Gastrocnemius medialis (tissue), 4 donors: ENCODE measurements at regions not wholly inside any gene's neighbourhood (a gene's known extent, or its start where the extent isn't known, plus 50 kb on each side); places are given as distances from the start of the nearest gene placed in this dataset.
"Not testable (repeated sequence)": the region's sequence is repeated elsewhere in the genome, so short reads cannot be mapped to it uniquely, and the experiment has no call there.

Source experiments
- ATAC-seq, 2 donors: fragments of 150-250 bp; one replicate each; pipeline ENCODE4 v1.9.1; 2016
- DNase-seq, 2 donors: peaks; one replicate each; pipeline ENCODE4 v3.0.0-alpha.2; 2019
- H3K27ac ChIP-seq, 4 donors: fragments of 200-600 bp; sonication (generic); 1 replicate in 1 of 4; 2 replicates in 3 of 4; pipeline ENCODE4 v1.5.1; 2016 to 2018; ENCODE audit warnings: mild to moderate bottlenecking in 2 of 4, moderate library complexity in 1 of 4
- H3K27me3 ChIP-seq, 3 donors: fragments of 200-600 bp; sonication (generic) in 2 of 3; 1 replicate in 1 of 3; 2 replicates in 2 of 3; pipeline versions ENCODE4 v1.5.1 to v1.6.0; 2016 to 2019; ENCODE audit warnings: mild to moderate bottlenecking in 1 of 3, moderate library complexity in 1 of 3
- H3K36me3 ChIP-seq, 2 donors: fragments of 200-600 bp; sonication (generic) in 1 of 2; one replicate each; pipeline ENCODE4 v1.5.1; 2017 to 2018
- H3K4me1 ChIP-seq, 2 donors: fragments of 200-600 bp; sonication (generic) in 1 of 2; one replicate each; pipeline ENCODE4 v1.5.1; 2016 to 2017; ENCODE audit warnings: mild to moderate bottlenecking in 2 of 2
- H3K4me3 ChIP-seq, 4 donors: fragments of 200-600 bp; sonication (generic) in 3 of 4; 1 replicate in 1 of 4; 2 replicates in 3 of 4; pipeline ENCODE4 v1.5.1; 2016 to 2019; ENCODE audit warnings: mild to moderate bottlenecking in 2 of 4
- H3K9me3 ChIP-seq, 3 donors: fragments of 200-600 bp; sonication (generic) in 2 of 3; 1 replicate in 1 of 3; 2 replicates in 2 of 3; pipeline ENCODE4 v1.5.1; 2016 to 2019
- CTCF ChIP-seq, 5 experiments: fragments of 450-650 bp in 3 of 5; fragments of 200-600 bp in 2 of 5; sonication (generic) in 2 of 5; IDR thresholded peaks in 4 of 5; conservative IDR thresholded peaks in 1 of 5; 1 replicate in 4 of 5; 2 replicates in 1 of 5; pipeline ENCODE4 v1.5.1; 2016 to 2019; ENCODE audit warnings: antibody characterized with exemption in 5 of 5, mild to moderate bottlenecking in 3 of 5, moderate library complexity in 3 of 5
- POLR2A ChIP-seq, 2 donors: fragments of 450-650 bp; IDR thresholded peaks; one replicate each; pipeline ENCODE4 v1.6.1; 2017; ENCODE audit warnings: antibody characterized with exemption in 2 of 2, mild to moderate bottlenecking in 2 of 2, moderate library complexity in 2 of 2
- in situ Hi-C, 4 donors: fragments of 200-750 bp; cut with MboI; loops; one replicate each; pipeline versions ENCODE4 v1.15.0 to v1.8.0; 2017; ENCODE audit warnings: low sequenced_read_pairs in 4 of 4
- intact Hi-C: fragments of 100-400 bp; cut with DNase I; formaldehyde crosslinking; loops from one replicate; pipeline ENCODE4 v1.15.1; 2023; ENCODE audit warnings: low total_unique reads

- in situ Hi-C loops (no loop called here), intact Hi-C loops (no loop called here)
- Histone ChIP-seq H3K4me1 (no peaks in the 10 kb centered on the region), H3K36me3 (no peaks in the 10 kb centered on the region), H3K9me3 (no peaks in the 10 kb centered on the region), H3K4me3 (no peak overlapping the region), H3K27ac (no peak overlapping the region), H3K27me3 (no peaks in the 10 kb centered on the region)
- no peak for TF ChIP-seq POLR2A (IDR thresholded peaks at IDR 0.05)
- peak in 3 of 5 experiments; percentile 26 to 38 (median 38) for TF ChIP-seq CTCF (IDR thresholded peaks at IDR 0.05 in 4 of 5, conservative IDR thresholded peaks at IDR 0.05 in 1 of 5)
- ATAC-seq (no peak), DNase-seq (no peak)
These were observed 98.5 kb downstream of the TNFRSF13B start for GRCh38 chr17:16873174-16874035.

GRCh38 chr17:16872351-16873173, 99.4 kb downstream of the TNFRSF13B start:
- H3K4me1 ChIP-seq: no peaks in the 10 kb centered on the region
- DNase-seq (no peak), ATAC-seq (no peak)
- in situ Hi-C loops (no loop called here), intact Hi-C loops (no loop called here)
- no peak overlapping the region for H3K4me3 ChIP-seq
- TF ChIP-seq POLR2A (IDR thresholded peaks at IDR 0.05) (no peak), CTCF (IDR thresholded peaks at IDR 0.05 in 4 of 5, conservative IDR thresholded peaks at IDR 0.05 in 1 of 5) (no peak)
- no peaks in the 10 kb centered on the region for H3K9me3 ChIP-seq
- no peak overlapping the region for H3K27ac ChIP-seq
- H3K27me3 ChIP-seq: no peaks in the 10 kb centered on the region
- no peaks in the 10 kb centered on the region for H3K36me3 ChIP-seq

GRCh38 chr17:16871446-16872190, 100.3 kb downstream of the TNFRSF13B start:
- H3K27ac ChIP-seq, H3K27me3 ChIP-seq, H3K4me1 ChIP-seq, ATAC-seq, H3K36me3 ChIP-seq, intact Hi-C loops, DNase-seq, H3K4me3 ChIP-seq, in situ Hi-C loops, H3K9me3 ChIP-seq: not testable (repeated sequence)

- no peaks in the 10 kb centered on the region for H3K27me3 ChIP-seq
- no peaks in the 10 kb centered on the region for H3K36me3 ChIP-seq
- intact Hi-C loops (no loop called here), in situ Hi-C loops (no loop called here)
- H3K4me3 ChIP-seq: no peak overlapping the region
- ATAC-seq (no peak), DNase-seq (no peak)
- TF ChIP-seq POLR2A (IDR thresholded peaks at IDR 0.05) (no peak), CTCF (IDR thresholded peaks at IDR 0.05 in 4 of 5, conservative IDR thresholded peaks at IDR 0.05 in 1 of 5) (no peak)
- H3K9me3 ChIP-seq: no peaks in the 10 kb centered on the region
- H3K27ac ChIP-seq: no peak overlapping the region
- peaks cover 4 to 5% of the 10 kb centered on the region in 2 donors for H3K4me1 ChIP-seq
These were observed 101.4 kb downstream of the TNFRSF13B start for GRCh38 chr17:16870253-16871245.

- ATAC-seq, H3K4me3 ChIP-seq, H3K9me3 ChIP-seq, H3K27ac ChIP-seq, H3K4me1 ChIP-seq, intact Hi-C loops, H3K36me3 ChIP-seq, H3K27me3 ChIP-seq, in situ Hi-C loops, DNase-seq: not testable (repeated sequence)
These were observed 102.2 kb downstream of the TNFRSF13B start for GRCh38 chr17:16869531-16870252.

GRCh38 chr17:16868616-16869015, 103.3 kb downstream of the TNFRSF13B start:
- intact Hi-C loops, H3K4me3 ChIP-seq, H3K27me3 ChIP-seq, H3K9me3 ChIP-seq, H3K36me3 ChIP-seq, H3K27ac ChIP-seq, H3K4me1 ChIP-seq, ATAC-seq, in situ Hi-C loops, DNase-seq: not testable (repeated sequence)

- H3K9me3 ChIP-seq, in situ Hi-C loops, H3K36me3 ChIP-seq, H3K4me1 ChIP-seq, DNase-seq, H3K4me3 ChIP-seq, H3K27me3 ChIP-seq, intact Hi-C loops, H3K27ac ChIP-seq, ATAC-seq: not testable (repeated sequence)
These were observed 104.4 kb downstream of the TNFRSF13B start for GRCh38 chr17:16867545-16867944.
